GM12878 (cell line): ENCODE measurements at regions not wholly inside any gene's neighbourhood (a gene's known extent, or its start where the extent isn't known, plus 50 kb on each side); places are given as distances from the start of the nearest gene placed in this dataset.
A peak's percentile ranks its signal among the peaks of the same experiment; 100 is the strongest.

Experiments used
- ATAC-seq: fragments of 200-7000 bp; cut with Tn5 transposase; 3 replicates; pipeline ENCODE4 v1.9.1; 2020; ENCODE audit warnings: mild to moderate bottlenecking, moderate library complexity
- BruUV-seq: library from RNA; stranded (reverse); fragments of 400-500 nt; replicated peaks from 2 replicates; lab custom pipeline; 2021; lab: Mats Ljungman, UMichigan
- CTCF ChIA-PET: fragments of 300-600 bp; sonication (Branson Sonifier 250); formaldehyde crosslinking; extraction: SDS; loops from one replicate; lab custom pipeline; 2021; ENCODE audit warnings: inconsistent platforms; lab: Yijun Ruan, JAX
- POLR2A ChIA-PET: fragments of 350-600 bp; formaldehyde crosslinking; extraction: SDS; loops from one replicate; lab custom pipeline; 2021; ENCODE audit warnings: inconsistent platforms; lab: Charles Lee
- RAD21 ChIA-PET: fragments of 300-600 bp; sonication (Branson Sonifier 250); formaldehyde crosslinking; loops from one replicate; lab custom pipeline; 2023; ENCODE audit warnings: antibody characterized with exemption; ENCODE audit not compliant: unreplicated experiment; lab: Charles Lee
- SMC1A ChIA-PET: fragments of 300-600 bp; sonication (Branson Sonifier 250); formaldehyde crosslinking; loops from one replicate; lab custom pipeline; 2023; ENCODE audit not compliant: unreplicated experiment, uncharacterized antibody; lab: Charles Lee
- DNase-seq: peaks from one replicate; pipeline ENCODE4 v3.0.0-alpha.2; 2011; ENCODE audit warnings: low read depth, low spot score
- FAIRE-seq: peaks from 3 replicates; lab custom pipeline; 2011; peaks lifted over from hg19 to GRCh38; lab: Jason Lieb, UNC
- H2AFZ ChIP-seq: 2 replicates; pipeline ENCODE4 v1.6.0; 2011; ENCODE audit warnings: low read depth, low read length, control low read depth; ENCODE audit not compliant: control insufficient read depth
- H3K27ac ChIP-seq: 2 replicates; pipeline ENCODE4 v1.5.1; 2011; ENCODE audit warnings: control low read depth; ENCODE audit not compliant: control insufficient read depth, insufficient read depth
- H3K27me3 ChIP-seq, 2 experiments: replicated peaks in 1 of 2; 2 replicates each; pipeline versions ENCODE4 v1.6.0 to v1.6.1; 2011; ENCODE audit warnings: low read length in 1 of 2; ENCODE audit not compliant: control insufficient read depth in 2 of 2, insufficient read depth in 2 of 2
- H3K36me3 ChIP-seq, 2 experiments: 2 replicates each; pipeline ENCODE4 v1.5.1; 2011; ENCODE audit warnings: low read length in 1 of 2; ENCODE audit not compliant: control insufficient read depth in 2 of 2, insufficient read depth in 2 of 2
- H3K4me1 ChIP-seq: 2 replicates; pipeline ENCODE4 v1.6.1; 2011; ENCODE audit warnings: mild to moderate bottlenecking, low read length, moderate library complexity, mixed read lengths; ENCODE audit not compliant: control insufficient read depth, insufficient read depth
- H3K4me2 ChIP-seq: 2 replicates; pipeline ENCODE4 v1.6.0; 2011; ENCODE audit warnings: control low read depth; ENCODE audit not compliant: control insufficient read depth, insufficient read depth
- H3K4me3 ChIP-seq: fragments of 200-600 bp; sonication (generic); 2 replicates; pipeline ENCODE4 v1.5.1; 2016
- H3K79me2 ChIP-seq: 2 replicates; pipeline ENCODE4 v1.6.0; 2011; ENCODE audit warnings: low read length; ENCODE audit not compliant: control insufficient read depth, insufficient read depth
- H3K9ac ChIP-seq: 2 replicates; pipeline ENCODE4 v1.8.0; 2011; ENCODE audit warnings: low read length, control low read depth, mixed read lengths; ENCODE audit not compliant: control insufficient read depth, insufficient read depth
- H3K9me3 ChIP-seq: replicated peaks from 3 replicates; pipeline ENCODE4 v1.5.1; 2011; ENCODE audit warnings: mild to moderate bottlenecking, low read length; ENCODE audit not compliant: control insufficient read depth, insufficient read depth
- H4K20me1 ChIP-seq: 2 replicates; pipeline ENCODE4 v1.6.0; 2011; ENCODE audit not compliant: control insufficient read depth, insufficient read depth
- BACH1 ChIP-seq: fragments of 450-650 bp; IDR thresholded peaks from 2 replicates; pipeline ENCODE4 v1.6.1; 2017; ENCODE audit warnings: mild to moderate bottlenecking, borderline replicate concordance
- CEBPB ChIP-seq, 2 experiments: fragments of 150-350 bp in 1 of 2; IDR thresholded peaks; 2 replicates each; pipeline ENCODE4 v1.6.1; 2012 to 2014; ENCODE audit warnings: low read depth in 2 of 2, low read length in 2 of 2, borderline replicate concordance in 1 of 2, inconsistent platforms in 1 of 2
- CREM ChIP-seq: IDR thresholded peaks from 2 replicates; pipeline ENCODE4 v1.6.1; 2014; ENCODE audit warnings: antibody characterized with exemption, low read depth
- FOS ChIP-seq: IDR thresholded peaks from 3 replicates; pipeline ENCODE4 v1.6.1; 2011; ENCODE audit warnings: borderline replicate concordance; ENCODE audit not compliant: insufficient read length; ENCODE audit errors: extremely low read depth
- HDAC2 ChIP-seq: fragments of 200-600 bp; sonication (generic); IDR thresholded peaks from 2 replicates; pipeline ENCODE4 v1.6.1; 2017
- HSF1 ChIP-seq: fragments of 150-350 bp; IDR thresholded peaks from 2 replicates; pipeline ENCODE4 v1.6.1; 2014; ENCODE audit warnings: mild to moderate bottlenecking, low read depth, low read length
- MTA2 ChIP-seq: fragments of 450-650 bp; IDR thresholded peaks from 2 replicates; pipeline ENCODE4 v1.6.1; 2016; ENCODE audit warnings: low read depth, mild to moderate bottlenecking, moderate library complexity
- NBN ChIP-seq: fragments of 450-650 bp; IDR thresholded peaks from 2 replicates; pipeline ENCODE4 v1.6.1; 2016
- PAX5 ChIP-seq: IDR thresholded peaks from 2 replicates; pipeline ENCODE4 v1.6.1; 2011; ENCODE audit warnings: low read depth, low read length, borderline replicate concordance
- SPI1 ChIP-seq: IDR thresholded peaks from 2 replicates; pipeline ENCODE4 v1.6.1; 2011; ENCODE audit warnings: low read depth, mild to moderate bottlenecking, low read length, moderate library complexity, borderline replicate concordance; ENCODE audit not compliant: insufficient read depth
- ZNF274 ChIP-seq: IDR thresholded peaks from one replicate; pipeline ENCODE4 v1.8.0; 2011; ENCODE audit not compliant: insufficient read length, insufficient read depth
- WGBS: methylation state at CpG from one replicate; pipeline ENCODE4 v1.1.6; 2016; ENCODE audit warnings: low lambda C conversion rate; ENCODE audit not compliant: insufficient replicate concordance, insufficient coverage; ENCODE audit errors: missing lambda C conversion rate; 5-methylcytosine and 5-hydroxymethylcytosine counted together
- in situ Hi-C: fragments of 300-500 bp; cut with MboI; formaldehyde crosslinking; loops from 9 replicates; pipeline ENCODE4 v1.14.3; 2018; ENCODE audit warnings: mixed read lengths
- intact Hi-C: fragments of 100-400 bp; cut with micrococcal nuclease; formaldehyde crosslinking; loops from one replicate; pipeline ENCODE4 v1.14.2; 2022; ENCODE audit not compliant: unreplicated experiment
- TF ChIP-seq, protein P1 (sequence below): fragments of 450-650 bp; IDR thresholded peaks from 2 replicates; pipeline ENCODE4 v1.6.1; 2017; ENCODE audit warnings: antibody characterized with exemption, mild to moderate bottlenecking, moderate library complexity

GRCh38 chr12:58211211-58211610 is 269.8 kb downstream of the ATP23 start:
- ChIA-PET POLR2A (no interaction called here), RAD21 (no interaction called here), SMC1A (no interaction called here), CTCF (no interaction called here)
- H4K20me1 ChIP-seq: no peaks in the 10 kb centered on the region
- H3K36me3 ChIP-seq: no peaks in the 10 kb centered on the region
- WGBS: 20% methylated on average over 9 of the region's 9 CpGs
- FAIRE-seq (no peak), ATAC-seq (no peak), DNase-seq (no peak)
- in situ Hi-C loops (loop anchor here (25.0 kb wide), 1 partner anchor 101 kb away; no protein-coding TSS in a partner anchor), intact Hi-C loops (no loop called here)
- no peaks in the 10 kb centered on the region for H3K4me1 ChIP-seq
- no TSS peak for BruUV-seq
- H3K9me3 ChIP-seq: no peaks in the 10 kb centered on the region
- no peak overlapping the region for H3K27ac ChIP-seq
- TF ChIP-seq BACH1: no peak
- TF ChIP-seq SPI1: peak; percentile 37; the same call in 1 of the 2 replicates
- no peak overlapping the region for H2AFZ ChIP-seq
- no peak overlapping the region for H3K4me3 ChIP-seq
- H3K27me3 ChIP-seq: no peaks in the 10 kb centered on the region
- H3K9ac ChIP-seq: no peak overlapping the region
- no peaks in the 10 kb centered on the region for H3K79me2 ChIP-seq
- H3K4me2 ChIP-seq: no peak overlapping the region

DNA sequence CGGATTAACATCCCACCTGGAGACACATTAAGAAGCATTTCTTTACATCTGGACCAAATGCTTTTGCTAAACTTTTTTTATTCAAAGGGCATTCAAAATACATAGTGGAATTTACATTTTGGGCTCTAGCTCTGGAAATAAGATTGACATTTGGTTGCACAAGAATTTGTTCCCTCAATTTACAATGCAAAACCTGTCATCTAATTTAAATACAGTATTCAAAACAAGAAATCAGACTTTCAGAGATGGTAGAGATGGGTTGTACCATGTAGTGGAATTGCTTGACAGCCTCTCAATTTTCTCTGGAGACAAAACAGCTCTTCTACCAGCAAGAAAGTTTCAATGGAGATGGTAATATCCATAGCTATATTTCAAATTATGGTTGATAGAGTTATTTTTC is 275.8 kb downstream of the ATP23 start:
- no peak for FAIRE-seq
- ChIA-PET CTCF (no interaction called here), RAD21 (no interaction called here), SMC1A (no interaction called here)
- Histone ChIP-seq H3K27ac (no peak overlapping the region), H3K9ac (no peak overlapping the region), H3K4me2 (no peak overlapping the region), H3K27me3 (no peaks in the 10 kb centered on the region), H3K36me3 (no peaks in the 10 kb centered on the region)
- in situ Hi-C loops: loop anchor here (25.0 kb wide), 1 partner anchor 95 kb away; no protein-coding TSS in a partner anchor
- 5% methylated on average over 1 of the region's 1 CpG for WGBS
- TF ChIP-seq BACH1 (no peak), MTA2 (no peak), NBN (no peak), ZNF274 (no peak), PAX5 (no peak), HSF1 (no peak), FOS (no peak), CEBPB (IDR thresholded peaks at IDR 0.05; ENCODE audit: borderline replicate concordance in 1 of 2, low read depth in 2 of 2, low read length in 2 of 2) (no peak), CREM (no peak), HDAC2 (no peak)
- TF ChIP-seq, protein P1, sequence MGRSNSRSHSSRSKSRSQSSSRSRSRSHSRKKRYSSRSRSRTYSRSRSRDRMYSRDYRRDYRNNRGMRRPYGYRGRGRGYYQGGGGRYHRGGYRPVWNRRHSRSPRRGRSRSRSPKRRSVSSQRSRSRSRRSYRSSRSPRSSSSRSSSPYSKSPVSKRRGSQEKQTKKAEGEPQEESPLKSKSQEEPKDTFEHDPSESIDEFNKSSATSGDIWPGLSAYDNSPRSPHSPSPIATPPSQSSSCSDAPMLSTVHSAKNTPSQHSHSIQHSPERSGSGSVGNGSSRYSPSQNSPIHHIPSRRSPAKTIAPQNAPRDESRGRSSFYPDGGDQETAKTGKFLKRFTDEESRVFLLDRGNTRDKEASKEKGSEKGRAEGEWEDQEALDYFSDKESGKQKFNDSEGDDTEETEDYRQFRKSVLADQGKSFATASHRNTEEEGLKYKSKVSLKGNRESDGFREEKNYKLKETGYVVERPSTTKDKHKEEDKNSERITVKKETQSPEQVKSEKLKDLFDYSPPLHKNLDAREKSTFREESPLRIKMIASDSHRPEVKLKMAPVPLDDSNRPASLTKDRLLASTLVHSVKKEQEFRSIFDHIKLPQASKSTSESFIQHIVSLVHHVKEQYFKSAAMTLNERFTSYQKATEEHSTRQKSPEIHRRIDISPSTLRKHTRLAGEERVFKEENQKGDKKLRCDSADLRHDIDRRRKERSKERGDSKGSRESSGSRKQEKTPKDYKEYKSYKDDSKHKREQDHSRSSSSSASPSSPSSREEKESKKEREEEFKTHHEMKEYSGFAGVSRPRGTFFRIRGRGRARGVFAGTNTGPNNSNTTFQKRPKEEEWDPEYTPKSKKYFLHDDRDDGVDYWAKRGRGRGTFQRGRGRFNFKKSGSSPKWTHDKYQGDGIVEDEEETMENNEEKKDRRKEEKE: no peak
- TF ChIP-seq, all 136 proteins: peak for 0
- no peak overlapping the region for H3K4me3 ChIP-seq
- no peaks in the 10 kb centered on the region for H4K20me1 ChIP-seq
- H3K4me1 ChIP-seq: no peaks in the 10 kb centered on the region
- H3K9me3 ChIP-seq: no peaks in the 10 kb centered on the region
- H2AFZ ChIP-seq: no peak overlapping the region
- BruUV-seq: no TSS peak
- ATAC-seq: no peak
- intact Hi-C loops: no loop called here
- DNase-seq: no peak
- POLR2A ChIA-PET: no interaction called here
- H3K79me2 ChIP-seq: no peaks in the 10 kb centered on the region
